ENCODE measurements at regions not wholly inside any gene's neighbourhood (a gene's known extent, or its start where the extent isn't known, plus 50 kb on each side); places are given as distances from the start of the nearest gene placed in this dataset.

GRCh38 chr1:17932164-17932563 lies 175.4 kb upstream of the IGSF21 start:
- Mint-ChIP-seq H3K27ac (no peak overlapping the region), H3K27me3 (ENCODE audit: low read depth) (peaks cover 82% of the 10 kb centered on the region), H3K4me3 (no peak overlapping the region), H3K9me3 (peaks cover 6% of the 10 kb centered on the region), H3K4me1 (no peaks in the 10 kb centered on the region), H3K36me3 (no peaks in the 10 kb centered on the region)
- DNase-seq (ENCODE audit: low spot score in 2 of 2, unreplicated experiment in 2 of 2) = no peak
- TF ChIP-seq CTCF (IDR thresholded peaks at IDR 0.05; ENCODE audit: unreplicated experiment) = no peak

GRCh38 chr1:17933501-17933900 lies 174.1 kb upstream of the IGSF21 start:
- Mint-ChIP-seq H3K4me1 (no peaks in the 10 kb centered on the region), H3K27ac (no peak overlapping the region), H3K4me3 (no peak overlapping the region), H3K27me3 (ENCODE audit: low read depth) (peaks cover 82% of the 10 kb centered on the region), H3K36me3 (no peaks in the 10 kb centered on the region), H3K9me3 (peaks cover 6% of the 10 kb centered on the region)
- TF ChIP-seq CTCF (IDR thresholded peaks at IDR 0.05; ENCODE audit: unreplicated experiment) = no peak
- no peak for DNase-seq (ENCODE audit: low spot score in 2 of 2, unreplicated experiment in 2 of 2)

- H3K36me3 Mint-ChIP-seq = no peaks in the 10 kb centered on the region
- no peak overlapping the region for H3K4me3 Mint-ChIP-seq
- no peak for DNase-seq (ENCODE audit: low spot score in 2 of 2, unreplicated experiment in 2 of 2)
- peaks cover 6% of the 10 kb centered on the region for H3K9me3 Mint-ChIP-seq
- no peak for TF ChIP-seq CTCF (IDR thresholded peaks at IDR 0.05; ENCODE audit: unreplicated experiment)
- no peak overlapping the region for H3K27ac Mint-ChIP-seq
- peaks cover 82% of the 10 kb centered on the region for H3K27me3 Mint-ChIP-seq (ENCODE audit: low read depth)
- no peaks in the 10 kb centered on the region for H3K4me1 Mint-ChIP-seq
These were observed 173.6 kb upstream of the IGSF21 start for GRCh38 chr1:17933971-17934370.

- Mint-ChIP-seq H3K9me3 (peaks cover 6% of the 10 kb centered on the region), H3K27ac (no peak overlapping the region), H3K4me3 (no peak overlapping the region), H3K36me3 (no peaks in the 10 kb centered on the region), H3K27me3 (ENCODE audit: low read depth) (peaks cover 78% of the 10 kb centered on the region), H3K4me1 (no peaks in the 10 kb centered on the region)
- DNase-seq (ENCODE audit: low spot score in 2 of 2, unreplicated experiment in 2 of 2) = no peak
- TF ChIP-seq CTCF (IDR thresholded peaks at IDR 0.05; ENCODE audit: unreplicated experiment) = no peak
These were observed 172.4 kb upstream of the IGSF21 start for GRCh38 chr1:17935230-17935629.

- Mint-ChIP-seq H3K36me3 (no peaks in the 10 kb centered on the region), H3K4me3 (no peak overlapping the region), H3K4me1 (no peaks in the 10 kb centered on the region), H3K27me3 (ENCODE audit: low read depth) (peaks cover 59% of the 10 kb centered on the region), H3K9me3 (no peaks in the 10 kb centered on the region), H3K27ac (no peak overlapping the region)
- no peak for DNase-seq (ENCODE audit: low spot score in 2 of 2, unreplicated experiment in 2 of 2)
- no peak for TF ChIP-seq CTCF (IDR thresholded peaks at IDR 0.05; ENCODE audit: unreplicated experiment)
These were observed 166.0 kb upstream of the IGSF21 start for GRCh38 chr1:17941431-17942189.

Data from mesothelial cell of epicardium (in vitro differentiated cells).